Coronary artery (tissue), 2 donors: ENCODE measurements at regions not wholly inside any gene's neighbourhood (a gene's known extent, or its start where the extent isn't known, plus 50 kb on each side); places are given as distances from the start of the nearest gene placed in this dataset.
A peak's percentile ranks its signal among the peaks of the same experiment; 100 is the strongest.

ENCODE experiments used
- DNase-seq: peaks from one replicate; pipeline ENCODE4 v3.0.0-alpha.2; 2017; ENCODE audit warnings: low spot score
- H3K27ac ChIP-seq, 2 donors: fragments of 200-600 bp; sonication (generic); one replicate each; pipeline ENCODE4 v1.5.1; 2016 to 2019
- H3K4me3 ChIP-seq: fragments of 200-600 bp; sonication (generic); 2 replicates; pipeline ENCODE4 v1.5.1; 2016; ENCODE audit warnings: mild to moderate bottlenecking, moderate library complexity
- TF ChIP-seq, protein P1 (sequence below): fragments of 200-600 bp; sonication (generic); IDR thresholded peaks from one replicate; pipeline ENCODE4 v1.5.1; 2019; ENCODE audit warnings: antibody characterized with exemption

DNA sequence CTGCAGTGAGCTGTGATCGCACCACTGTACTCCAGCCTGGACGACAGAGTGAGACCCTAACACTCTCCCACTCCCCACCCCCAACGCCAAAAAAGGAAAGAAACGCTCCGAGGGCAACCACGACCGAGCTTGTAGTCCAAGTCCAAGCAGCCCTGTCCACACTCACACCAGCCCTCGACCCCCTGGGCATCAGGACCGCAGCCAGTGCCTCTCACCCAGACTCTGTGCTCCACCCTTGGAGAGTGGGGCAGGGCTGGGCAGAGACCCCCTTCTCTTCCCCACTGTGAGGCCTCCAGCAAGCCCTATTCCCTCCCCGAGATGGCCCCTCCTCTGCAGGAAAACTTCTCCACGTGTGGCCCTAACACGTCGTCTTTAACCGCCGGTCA, 82.6 kb downstream of the FOXL3 start:
- no peak for DNase-seq
- TF ChIP-seq, protein P1, sequence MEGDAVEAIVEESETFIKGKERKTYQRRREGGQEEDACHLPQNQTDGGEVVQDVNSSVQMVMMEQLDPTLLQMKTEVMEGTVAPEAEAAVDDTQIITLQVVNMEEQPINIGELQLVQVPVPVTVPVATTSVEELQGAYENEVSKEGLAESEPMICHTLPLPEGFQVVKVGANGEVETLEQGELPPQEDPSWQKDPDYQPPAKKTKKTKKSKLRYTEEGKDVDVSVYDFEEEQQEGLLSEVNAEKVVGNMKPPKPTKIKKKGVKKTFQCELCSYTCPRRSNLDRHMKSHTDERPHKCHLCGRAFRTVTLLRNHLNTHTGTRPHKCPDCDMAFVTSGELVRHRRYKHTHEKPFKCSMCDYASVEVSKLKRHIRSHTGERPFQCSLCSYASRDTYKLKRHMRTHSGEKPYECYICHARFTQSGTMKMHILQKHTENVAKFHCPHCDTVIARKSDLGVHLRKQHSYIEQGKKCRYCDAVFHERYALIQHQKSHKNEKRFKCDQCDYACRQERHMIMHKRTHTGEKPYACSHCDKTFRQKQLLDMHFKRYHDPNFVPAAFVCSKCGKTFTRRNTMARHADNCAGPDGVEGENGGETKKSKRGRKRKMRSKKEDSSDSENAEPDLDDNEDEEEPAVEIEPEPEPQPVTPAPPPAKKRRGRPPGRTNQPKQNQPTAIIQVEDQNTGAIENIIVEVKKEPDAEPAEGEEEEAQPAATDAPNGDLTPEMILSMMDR, result no peak
- Histone ChIP-seq H3K27ac (no peak overlapping the region), H3K4me3 (no peak overlapping the region)

DNA sequence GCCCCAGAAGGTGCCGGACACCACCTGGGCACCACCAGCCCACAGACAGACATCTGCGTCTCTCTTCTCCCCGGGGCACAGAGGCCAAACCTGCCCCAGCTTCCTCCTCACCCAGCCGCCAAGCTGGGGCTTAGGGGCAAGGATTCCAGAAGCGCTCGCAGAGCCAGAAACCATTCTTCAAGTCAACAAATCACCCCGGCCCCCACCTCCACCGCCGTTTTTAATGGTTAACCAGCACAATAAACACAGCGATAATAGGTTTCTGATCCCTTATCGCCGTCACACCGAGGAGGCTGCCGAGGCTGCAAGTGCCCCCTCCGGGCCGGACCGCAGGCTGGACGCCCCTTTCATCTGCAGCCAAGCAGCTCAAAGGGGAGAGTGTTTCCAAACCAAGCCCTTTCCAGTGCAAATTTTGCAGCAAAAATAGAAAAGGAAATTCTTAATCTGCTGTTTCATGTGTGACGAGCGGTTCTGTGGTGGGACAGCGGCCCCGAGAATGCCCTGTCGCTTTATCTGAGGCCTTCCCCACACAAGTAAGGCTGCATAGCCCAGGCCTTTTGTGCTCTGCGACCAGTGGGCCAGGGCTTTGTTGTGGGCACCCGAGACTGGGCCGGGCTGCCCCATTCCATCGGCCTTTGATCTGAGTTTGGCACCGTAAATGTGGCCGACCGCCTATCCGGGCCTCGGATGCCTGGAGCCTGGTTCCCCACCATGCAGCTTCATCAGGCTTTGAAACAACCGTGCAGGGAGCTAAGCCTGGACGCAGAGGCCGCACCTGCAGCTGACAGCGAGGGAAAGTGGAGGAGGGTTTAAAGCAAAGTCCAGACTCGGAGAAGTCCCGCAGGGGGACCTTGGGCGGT, 83.2 kb downstream of the FOXL3 start:
- H3K4me3 ChIP-seq, result no peak overlapping the region
- no peak for DNase-seq
- TF ChIP-seq, protein P1, result no peak
- no peak overlapping the region for H3K27ac ChIP-seq

DNA sequence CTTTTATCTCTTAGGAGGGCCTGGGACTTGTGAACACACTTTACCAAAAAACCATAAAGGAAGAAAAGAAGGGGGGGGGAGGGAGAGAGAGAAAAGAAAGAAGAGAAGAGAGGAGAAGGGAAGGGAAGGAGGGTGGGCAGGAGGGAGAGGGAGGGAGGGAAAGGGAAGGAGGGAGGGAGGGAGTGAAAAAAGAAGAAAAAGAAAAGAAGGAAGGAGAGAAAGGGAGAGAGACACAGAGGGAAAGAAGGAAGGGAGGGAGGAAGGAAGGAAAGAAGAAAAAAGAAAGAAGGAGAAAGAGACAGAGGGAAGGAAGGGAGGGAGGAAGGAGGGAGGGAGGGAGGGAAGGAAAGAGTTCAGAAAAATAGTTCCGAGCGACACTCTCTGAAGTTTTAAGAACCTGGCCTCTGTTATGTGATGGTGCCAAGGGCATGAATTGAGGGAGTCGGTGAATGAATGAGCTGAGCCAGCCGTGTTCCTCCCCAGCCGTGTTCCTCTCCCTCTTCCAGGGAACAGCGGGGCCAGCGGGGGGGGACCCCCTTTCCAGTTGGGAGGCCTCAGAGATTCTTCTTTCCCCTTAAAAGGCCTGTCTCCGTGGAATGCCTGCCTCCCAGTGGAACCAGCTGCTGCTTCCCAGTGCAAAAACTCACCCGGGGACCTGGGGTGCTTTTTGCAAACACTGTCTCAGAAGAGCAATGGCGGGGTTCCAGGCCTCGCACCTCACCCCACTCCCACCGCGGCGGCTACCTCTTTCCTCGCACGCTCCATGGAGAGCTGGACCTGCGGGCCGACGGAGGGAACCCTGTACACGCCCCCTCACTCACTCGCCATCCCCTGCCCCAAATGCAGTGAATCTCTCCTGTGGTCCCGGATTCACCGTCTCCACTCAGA, 84.1 kb downstream of the FOXL3 start:
- Histone ChIP-seq H3K4me3 (no peak overlapping the region), H3K27ac (no peak overlapping the region)
- no peak for DNase-seq
- TF ChIP-seq, protein P1, result no peak

DNA sequence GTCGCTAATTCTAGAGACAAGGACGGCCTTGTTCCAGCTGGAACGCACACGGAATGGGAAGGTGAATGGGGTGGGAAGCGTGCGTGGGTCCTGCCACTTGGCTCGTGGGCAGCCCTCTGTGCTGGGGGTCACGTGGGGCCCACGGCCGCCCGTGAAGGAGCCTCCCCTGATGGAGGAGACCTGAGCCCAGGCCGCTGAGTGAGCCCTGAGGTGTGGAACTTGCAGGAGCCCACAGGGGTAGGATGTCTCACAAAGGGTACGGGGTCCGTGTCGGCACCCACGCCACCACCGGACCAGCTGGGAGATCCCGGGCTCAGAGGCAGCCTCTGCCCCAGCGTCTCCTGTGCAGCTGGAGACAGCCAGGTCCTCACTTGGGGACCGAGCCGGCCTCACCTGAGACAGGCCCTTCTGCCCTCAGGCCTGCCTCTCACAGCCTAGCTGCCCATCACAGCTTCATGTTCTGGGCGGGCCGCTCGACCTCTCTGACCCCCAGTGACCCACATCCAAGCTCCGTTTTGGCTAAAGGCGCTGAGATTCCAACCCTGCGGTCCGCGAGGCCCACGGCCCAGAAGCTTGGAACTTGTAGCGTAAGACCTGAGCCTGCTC, 84.8 kb downstream of the FOXL3 start:
- TF ChIP-seq, protein P1, result no peak
- peak; percentile 53 for DNase-seq
- Histone ChIP-seq H3K4me3 (no peak overlapping the region), H3K27ac (no peak overlapping the region)

DNA sequence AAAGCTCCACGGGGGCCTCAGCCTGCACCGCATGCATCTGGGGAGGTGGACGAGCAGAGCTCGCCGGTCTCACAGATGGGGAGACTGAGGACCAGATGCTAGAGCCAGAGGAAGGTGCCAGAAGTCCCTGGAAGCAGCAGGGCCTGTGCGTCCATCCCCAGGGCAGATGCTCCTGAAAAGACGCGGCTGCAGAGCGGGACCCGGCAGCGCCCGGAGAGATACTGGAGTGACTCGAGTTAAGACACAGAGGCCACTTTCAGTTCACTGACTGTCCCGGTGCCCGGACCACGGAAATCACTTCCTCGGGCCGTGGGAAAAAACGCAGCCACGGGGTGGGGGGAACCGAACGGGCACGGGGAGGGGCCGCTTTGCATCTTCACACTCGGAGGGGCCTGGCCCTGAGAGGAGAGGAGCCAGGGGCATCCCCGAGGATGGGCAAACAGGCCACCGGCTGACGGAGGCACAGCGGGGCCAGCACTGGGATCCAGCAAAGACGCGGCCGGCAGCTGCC, 85.4 kb downstream of the FOXL3 start:
- Histone ChIP-seq H3K4me3 (no peak overlapping the region), H3K27ac (no peak overlapping the region)
- DNase-seq, result peak; percentile 66
- TF ChIP-seq, protein P1, result no peak

DNA sequence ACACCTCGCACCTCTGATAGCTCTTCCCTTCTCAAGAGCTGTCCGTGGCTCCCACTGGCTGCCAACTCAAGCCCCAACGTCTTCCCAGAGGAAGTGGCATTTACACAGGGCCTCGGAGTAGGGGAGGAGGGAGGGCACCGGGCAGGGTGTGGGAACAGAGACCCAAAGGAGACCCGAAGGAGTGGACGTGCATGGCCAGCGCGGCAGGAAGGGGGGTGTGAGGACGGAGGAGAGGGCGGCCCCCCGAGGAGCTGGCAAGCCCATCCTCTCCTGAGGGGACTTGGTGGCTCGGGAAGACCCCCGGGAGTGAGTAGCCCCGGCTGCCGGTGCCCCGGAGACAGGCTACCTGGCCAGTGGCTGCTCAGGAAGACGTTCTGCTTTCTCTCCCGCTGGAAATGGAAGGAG, 85.9 kb downstream of the FOXL3 start:
- TF ChIP-seq, protein P1, result no peak
- Histone ChIP-seq H3K27ac (no peak overlapping the region), H3K4me3 (no peak overlapping the region)
- no peak for DNase-seq
